ENCODE measurements at regions not wholly inside any gene's neighbourhood (a gene's known extent, or its start where the extent isn't known, plus 50 kb on each side); places are given as distances from the start of the nearest gene placed in this dataset.
"Not testable (repeated sequence)": the region's sequence is repeated elsewhere in the genome, so short reads cannot be mapped to it uniquely, and the experiment has no call there.

DNA sequence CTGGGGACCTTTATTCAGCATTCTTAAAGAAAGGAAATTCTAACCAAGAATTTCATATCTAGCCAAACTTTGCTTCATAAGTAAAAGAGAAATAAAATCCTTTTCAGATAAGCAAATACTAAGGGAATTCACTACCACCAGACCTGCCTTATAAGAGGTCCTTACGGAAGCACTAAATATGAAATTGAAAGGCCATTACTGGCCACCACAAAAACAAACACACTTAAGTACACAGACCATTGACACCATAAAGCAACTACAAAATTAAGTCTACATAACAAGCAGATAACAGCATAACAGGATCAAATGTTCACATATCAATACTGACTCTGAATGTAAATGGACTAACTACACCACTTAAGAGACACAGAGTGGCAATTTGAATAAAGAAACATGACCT is 361.4 kb upstream of the POU5F2 start:
- Histone ChIP-seq H3K36me3 (ENCODE audit: control insufficient read depth, insufficient read depth, low read length) (no peaks in the 10 kb centered on the region), H3K27ac (no peak overlapping the region), H3K79me2 (peaks cover 37% of the 10 kb centered on the region), H3K9ac (no peak overlapping the region), H3K4me2 (ENCODE audit: low read length) (no peak overlapping the region), H3K4me1 (no peaks in the 10 kb centered on the region), H2AFZ (no peak overlapping the region), H3K4me3 (ENCODE audit: low read depth, low read length) (no peak overlapping the region), H3K27me3 (ENCODE audit: control insufficient read depth, insufficient read depth, low read length) (no peaks in the 10 kb centered on the region), H3K9me3 (ENCODE audit: control insufficient read depth, low read length) (peaks cover 4% of the 10 kb centered on the region)
- TF ChIP-seq, protein P1, sequence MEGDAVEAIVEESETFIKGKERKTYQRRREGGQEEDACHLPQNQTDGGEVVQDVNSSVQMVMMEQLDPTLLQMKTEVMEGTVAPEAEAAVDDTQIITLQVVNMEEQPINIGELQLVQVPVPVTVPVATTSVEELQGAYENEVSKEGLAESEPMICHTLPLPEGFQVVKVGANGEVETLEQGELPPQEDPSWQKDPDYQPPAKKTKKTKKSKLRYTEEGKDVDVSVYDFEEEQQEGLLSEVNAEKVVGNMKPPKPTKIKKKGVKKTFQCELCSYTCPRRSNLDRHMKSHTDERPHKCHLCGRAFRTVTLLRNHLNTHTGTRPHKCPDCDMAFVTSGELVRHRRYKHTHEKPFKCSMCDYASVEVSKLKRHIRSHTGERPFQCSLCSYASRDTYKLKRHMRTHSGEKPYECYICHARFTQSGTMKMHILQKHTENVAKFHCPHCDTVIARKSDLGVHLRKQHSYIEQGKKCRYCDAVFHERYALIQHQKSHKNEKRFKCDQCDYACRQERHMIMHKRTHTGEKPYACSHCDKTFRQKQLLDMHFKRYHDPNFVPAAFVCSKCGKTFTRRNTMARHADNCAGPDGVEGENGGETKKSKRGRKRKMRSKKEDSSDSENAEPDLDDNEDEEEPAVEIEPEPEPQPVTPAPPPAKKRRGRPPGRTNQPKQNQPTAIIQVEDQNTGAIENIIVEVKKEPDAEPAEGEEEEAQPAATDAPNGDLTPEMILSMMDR (IDR thresholded peaks at IDR 0.05): no peak

DNA sequence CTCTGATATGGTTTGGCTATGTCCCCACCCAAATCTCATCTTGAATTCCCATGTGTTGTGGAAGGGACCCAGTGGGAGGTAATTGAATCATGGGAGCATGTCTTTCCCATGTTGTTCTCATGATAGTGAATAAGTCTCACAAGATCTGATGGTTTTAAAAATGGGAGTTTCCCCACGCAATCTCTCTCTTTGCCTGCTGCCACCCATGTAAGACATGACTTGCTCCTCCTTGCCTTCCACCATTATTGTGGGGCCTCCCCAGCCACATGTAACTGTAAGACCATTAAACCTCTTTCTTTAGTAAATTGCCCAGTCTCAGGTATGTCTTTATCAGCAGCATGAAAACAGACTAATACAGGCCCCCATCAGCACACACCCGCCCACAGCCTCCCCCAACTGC is 356.0 kb upstream of the POU5F2 start:
- not testable (repeated sequence) for H3K4me2 ChIP-seq (ENCODE audit: low read length); H3K4me1 ChIP-seq; H3K27ac ChIP-seq; H3K9ac ChIP-seq; H3K4me3 ChIP-seq (ENCODE audit: low read depth, low read length); H3K9me3 ChIP-seq (ENCODE audit: control insufficient read depth, low read length); H3K27me3 ChIP-seq (ENCODE audit: control insufficient read depth, insufficient read depth, low read length); H3K36me3 ChIP-seq (ENCODE audit: control insufficient read depth, insufficient read depth, low read length); H2AFZ ChIP-seq
- H3K79me2 ChIP-seq: peaks cover 54% of the 10 kb centered on the region

DNA sequence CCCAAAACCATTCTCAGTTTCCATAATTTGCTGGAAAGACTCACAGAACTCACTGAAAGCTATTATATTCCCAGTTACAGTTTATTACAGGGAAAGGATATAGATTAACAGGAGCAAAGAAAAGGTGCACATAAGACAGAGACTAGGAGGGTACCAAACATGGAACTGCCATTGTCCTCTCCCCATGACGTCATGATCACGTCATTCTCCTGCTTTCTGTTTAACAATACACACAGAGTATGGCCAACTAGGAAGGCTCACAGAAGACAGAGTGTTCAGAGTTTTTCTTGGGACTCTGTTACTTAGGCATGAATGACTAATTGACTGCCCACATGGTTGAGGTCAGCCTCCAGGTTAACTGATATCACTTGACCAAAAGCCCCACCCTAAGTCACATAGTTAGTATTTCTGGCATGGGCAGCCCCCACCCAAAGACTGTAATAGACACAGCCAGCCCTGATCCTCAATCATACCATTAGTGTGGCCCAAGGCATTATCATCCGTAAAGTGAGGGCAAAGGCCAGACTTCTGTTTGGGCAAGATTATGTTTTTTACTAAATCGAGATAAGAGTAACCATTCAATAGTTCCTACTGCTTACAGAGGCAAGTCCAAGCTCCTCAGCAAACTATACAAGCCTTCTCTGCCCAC is 353.5 kb upstream of the POU5F2 start:
- Histone ChIP-seq H3K27me3 (ENCODE audit: control insufficient read depth, insufficient read depth, low read length) (no peaks in the 10 kb centered on the region), H3K27ac (no peak overlapping the region), H3K4me2 (ENCODE audit: low read length) (no peak overlapping the region), H3K4me3 (ENCODE audit: low read depth, low read length) (no peak overlapping the region), H2AFZ (no peak overlapping the region), H3K4me1 (no peaks in the 10 kb centered on the region), H3K9me3 (ENCODE audit: control insufficient read depth, low read length) (no peaks in the 10 kb centered on the region), H3K36me3 (ENCODE audit: control insufficient read depth, insufficient read depth, low read length) (no peaks in the 10 kb centered on the region), H3K9ac (no peak overlapping the region), H3K79me2 (peaks cover 41% of the 10 kb centered on the region)
- TF ChIP-seq, protein P1 (IDR thresholded peaks at IDR 0.05): no peak

DNA sequence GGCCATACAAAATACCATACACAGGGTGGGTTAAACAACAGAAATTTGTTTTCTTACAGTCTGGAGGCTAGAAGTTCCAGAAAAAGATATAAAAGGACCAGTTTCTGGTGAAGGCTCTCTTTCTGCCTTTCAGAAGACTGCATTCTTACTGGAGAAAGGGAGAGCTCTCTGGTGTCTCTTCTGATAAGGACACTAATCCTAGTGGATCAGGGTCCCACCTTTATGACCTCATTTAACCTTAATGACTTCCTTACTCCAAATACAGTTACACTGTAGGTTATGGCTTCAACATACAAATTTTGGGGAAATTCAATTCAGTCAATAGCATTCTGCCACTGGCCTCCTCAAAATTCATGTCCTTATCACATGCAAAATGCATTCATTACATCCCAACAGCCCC is 351.9 kb upstream of the POU5F2 start:
- no peak overlapping the region for H2AFZ ChIP-seq

DNA sequence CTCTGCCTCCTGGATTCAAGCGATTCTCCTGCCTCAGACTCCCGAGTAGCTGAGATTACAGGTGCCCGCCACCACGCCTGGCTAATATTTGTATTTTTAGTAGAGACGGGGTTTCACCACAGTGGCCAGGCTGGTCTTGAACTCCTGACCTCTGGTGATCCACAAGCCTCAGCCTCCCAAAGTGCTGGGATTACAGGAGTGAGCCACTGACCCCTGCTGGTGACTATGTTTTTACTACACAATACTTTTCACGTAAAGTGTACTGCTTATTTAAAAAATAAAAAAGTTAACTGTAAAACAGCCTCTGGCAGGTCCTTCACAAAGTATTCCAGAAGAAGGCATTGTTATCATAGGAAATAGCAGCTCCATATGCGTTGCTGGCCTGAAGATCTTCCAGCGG is 345.2 kb upstream of the POU5F2 start:
- not testable (repeated sequence) for H3K4me2 ChIP-seq (ENCODE audit: low read length); H3K4me3 ChIP-seq (ENCODE audit: low read depth, low read length); H3K9ac ChIP-seq; H3K4me1 ChIP-seq; H2AFZ ChIP-seq; H3K27me3 ChIP-seq (ENCODE audit: control insufficient read depth, insufficient read depth, low read length); H3K27ac ChIP-seq; H3K36me3 ChIP-seq (ENCODE audit: control insufficient read depth, insufficient read depth, low read length); H3K79me2 ChIP-seq; H3K9me3 ChIP-seq (ENCODE audit: control insufficient read depth, low read length)

More for the DNA sequence above, 351.9 kb upstream of the POU5F2 start:
- H3K27ac ChIP-seq: no peak overlapping the region
- H3K9ac ChIP-seq: no peak overlapping the region
- H3K4me3 ChIP-seq (ENCODE audit: low read depth, low read length): no peak overlapping the region
- no peaks in the 10 kb centered on the region for H3K36me3 ChIP-seq (ENCODE audit: control insufficient read depth, insufficient read depth, low read length)
- no peaks in the 10 kb centered on the region for H3K27me3 ChIP-seq (ENCODE audit: control insufficient read depth, insufficient read depth, low read length)
- TF ChIP-seq, protein P1 (IDR thresholded peaks at IDR 0.05): no peak
- no peaks in the 10 kb centered on the region for H3K4me1 ChIP-seq
- H3K9me3 ChIP-seq (ENCODE audit: control insufficient read depth, low read length): no peaks in the 10 kb centered on the region
- peaks cover 30% of the 10 kb centered on the region for H3K79me2 ChIP-seq
- H3K4me2 ChIP-seq (ENCODE audit: low read length): no peak overlapping the region

DNA sequence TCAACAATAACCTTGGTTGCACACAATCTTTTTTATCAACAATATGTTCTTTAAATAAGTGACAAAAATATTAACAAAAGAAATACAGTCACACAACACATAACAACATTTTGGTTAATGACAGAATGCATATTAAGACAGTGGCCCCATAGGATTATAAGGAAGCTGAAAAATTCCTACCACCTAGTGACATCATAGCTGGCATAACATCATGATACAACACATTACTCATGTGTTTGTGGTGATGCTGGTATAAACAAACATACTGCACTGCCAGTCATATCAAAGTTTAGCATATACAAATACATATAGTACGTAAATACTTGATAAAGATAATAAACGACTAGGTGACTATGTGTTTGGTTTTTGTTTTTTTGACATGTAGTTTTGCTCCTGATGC is 344.8 kb upstream of the POU5F2 start:
- TF ChIP-seq, protein P1 (IDR thresholded peaks at IDR 0.05): no peak
- H2AFZ ChIP-seq: no peak overlapping the region
- H3K27ac ChIP-seq: no peak overlapping the region
- no peak overlapping the region for H3K4me2 ChIP-seq (ENCODE audit: low read length)
- H3K79me2 ChIP-seq: peaks cover 10% of the 10 kb centered on the region
- no peak overlapping the region for H3K4me3 ChIP-seq (ENCODE audit: low read depth, low read length)
- H3K27me3 ChIP-seq (ENCODE audit: control insufficient read depth, insufficient read depth, low read length): no peaks in the 10 kb centered on the region
- no peaks in the 10 kb centered on the region for H3K4me1 ChIP-seq
- peaks cover 7% of the 10 kb centered on the region for H3K9me3 ChIP-seq (ENCODE audit: control insufficient read depth, low read length)
- H3K36me3 ChIP-seq (ENCODE audit: control insufficient read depth, insufficient read depth, low read length): no peaks in the 10 kb centered on the region
- H3K9ac ChIP-seq: no peak overlapping the region

Data from parathyroid adenoma (tissue), 2 donors.